ENCODE measurements at regions not wholly inside any gene's neighbourhood (a gene's known extent, or its start where the extent isn't known, plus 50 kb on each side); places are given as distances from the start of the nearest gene placed in this dataset.

GRCh38 chr18:75502286-75502685 is 74.8 kb upstream of the SMIM21 start:
- Histone ChIP-seq H3K36me3 (ENCODE audit: insufficient read depth) (no peaks in the 10 kb centered on the region), H3K4me3 (no peak overlapping the region), H2AFZ (no peak overlapping the region), H3K27ac (ENCODE audit: low read depth) (no peak overlapping the region), H4K20me1 (replicated peaks; ENCODE audit: insufficient read depth) (no peaks in the 10 kb centered on the region), H3F3A (replicated peaks; ENCODE audit: low read depth) (no peaks in the 10 kb centered on the region), H3K27me3 (ENCODE audit: insufficient read depth) (no peaks in the 10 kb centered on the region), H3K79me2 (replicated peaks; ENCODE audit: insufficient read depth) (no peaks in the 10 kb centered on the region), H3K4me1 (ENCODE audit: insufficient read depth) (no peaks in the 10 kb centered on the region), H3K9me2 (ENCODE audit: insufficient read depth) (no peaks in the 10 kb centered on the region; the same call in 1 of the 2 replicates), H3K4me2 (no peak overlapping the region)
- no peak for TF ChIP-seq NANOG (IDR thresholded peaks at IDR 0.05; ENCODE audit: borderline replicate concordance)
- no peak for TF ChIP-seq CTCF (conservative IDR thresholded peaks at IDR 0.05; ENCODE audit: low read depth in 2 of 2)
- no peak for TF ChIP-seq POLR2AphosphoS5 (IDR thresholded peaks at IDR 0.05; ENCODE audit: low read depth)
- TF ChIP-seq ETS1 (IDR thresholded peaks at IDR 0.05): no peak
- TF ChIP-seq ZNF114 (CRISPR knock-in tag; IDR thresholded peaks at IDR 0.05): no peak
- no peak for TF ChIP-seq STAT1 (IDR thresholded peaks at IDR 0.05; ENCODE audit: unreplicated experiment)
- TF ChIP-seq ZNF462 (CRISPR knock-in tag; IDR thresholded peaks at IDR 0.05): no peak
- TF ChIP-seq JUNB (IDR thresholded peaks at IDR 0.05; ENCODE audit: unreplicated experiment): no peak
- TF ChIP-seq EZH2phosphoT487 (IDR thresholded peaks at IDR 0.05; ENCODE audit: unreplicated experiment): no peak
- no peak for TF ChIP-seq ZNF331 (CRISPR knock-in tag; IDR thresholded peaks at IDR 0.05; ENCODE audit: low read depth)
- TF ChIP-seq REST (IDR thresholded peaks at IDR 0.05; ENCODE audit: unreplicated experiment): no peak
- no peak for TF ChIP-seq CREB1 (CRISPR knock-in tag; IDR thresholded peaks at IDR 0.05; ENCODE audit: low read depth)
- no peak for TF ChIP-seq EZH2 (IDR thresholded peaks at IDR 0.05; ENCODE audit: low read depth, unreplicated experiment)
- Mint-ChIP-seq H3K27ac (no peak overlapping the region), H3K27me3 (ENCODE audit: insufficient read depth, low read depth, poor library complexity) (no peaks in the 10 kb centered on the region), H3K36me3 (ENCODE audit: low read depth) (no peaks in the 10 kb centered on the region), H3K4me3 (no peak overlapping the region), H3K4me1 (no peaks in the 10 kb centered on the region), H3K9me3 (no peaks in the 10 kb centered on the region; the same call in 2 of the 3 replicates)
- ATAC-seq (no peak), DNase-seq (ENCODE audit: low spot score) (no peak)

All from GM23338 (cell line).